Stomach (tissue), 8 donors: ENCODE measurements at regions not wholly inside any gene's neighbourhood (a gene's known extent, or its start where the extent isn't known, plus 50 kb on each side); places are given as distances from the start of the nearest gene placed in this dataset.

Source experiments
- DNase-seq, 2 donors: peaks; one replicate each; pipeline versions ENCODE4 v3.0.0 to v3.0.0-alpha.2; 2013 to 2019
- H3K27ac ChIP-seq, 5 donors: fragments of 200-600 bp in 4 of 5; sonication (generic) in 4 of 5; one replicate each; pipeline ENCODE4 v1.5.1; 2013 to 2019; ENCODE audit warnings: mild to moderate bottlenecking in 1 of 5, moderate library complexity in 1 of 5
- H3K27me3 ChIP-seq, 3 donors: fragments of 200-600 bp; sonication (generic); one replicate each; pipeline ENCODE4 v1.5.1; 2017 to 2019; ENCODE audit warnings: mixed run types in 1 of 3
- H3K36me3 ChIP-seq, 4 donors: fragments of 200-600 bp; sonication (generic); 1 replicate in 3 of 4; 2 replicates in 1 of 4; pipeline ENCODE4 v1.5.1; 2016 to 2019
- H3K4me1 ChIP-seq, 4 donors: fragments of 200-600 bp; sonication (generic); one replicate each; pipeline ENCODE4 v1.5.1; 2016 to 2019
- H3K4me3 ChIP-seq, 4 donors: fragments of 200-600 bp; sonication (generic) in 3 of 4; one replicate each; pipeline ENCODE4 v1.5.1; 2016 to 2019; ENCODE audit warnings: mild to moderate bottlenecking in 1 of 4
- H3K9me3 ChIP-seq, 4 donors: fragments of 200-600 bp; sonication (generic); one replicate each; pipeline ENCODE4 v1.5.1; 2016 to 2019
- CTCF ChIP-seq, 7 experiments: fragments of 450-650 bp in 4 of 7; fragments of 200-600 bp in 3 of 7; sonication (generic) in 3 of 7; IDR thresholded peaks; one replicate each; pipeline ENCODE4 v1.5.1; 2016 to 2019; ENCODE audit warnings: antibody characterized with exemption in 7 of 7, control low read depth in 2 of 7, mild to moderate bottlenecking in 1 of 7
- EP300 ChIP-seq: sonication (generic); formaldehyde crosslinking; IDR thresholded peaks from one replicate; pipeline ENCODE4 v1.6.1; 2017; ENCODE audit warnings: antibody characterized with exemption
- POLR2A ChIP-seq, 4 donors: fragments of 450-650 bp; IDR thresholded peaks; one replicate each; pipeline ENCODE4 v1.6.1; 2016; ENCODE audit warnings: antibody characterized with exemption in 4 of 4, control low read depth in 2 of 4, mild to moderate bottlenecking in 1 of 4, moderate library complexity in 1 of 4
- POLR2AphosphoS5 ChIP-seq, 3 donors: sonication (generic); formaldehyde crosslinking; IDR thresholded peaks; one replicate each; pipeline ENCODE4 v1.6.1; 2016; ENCODE audit warnings: antibody characterized with exemption in 3 of 3
- WGBS, 5 donors: extraction: QIAGEN DNeasy Blood & Tissue Kit in 3 of 5; methylation state at CpG; one replicate each; pipeline versions ENCODE4 v1.1.5 to v1.1.7; 2013 to 2018; 5-methylcytosine and 5-hydroxymethylcytosine counted together
- intact Hi-C: fragments of 100-400 bp; cut with DNase I; formaldehyde crosslinking; loops from one replicate; pipeline ENCODE4 v1.15.1; 2023; ENCODE audit warnings: low total_unique reads
- donor health status: healthy with polysubstance abuse.
- donor health status: Bipolar disorder and iron deficiency.
- donor health status: healthy.

DNA sequence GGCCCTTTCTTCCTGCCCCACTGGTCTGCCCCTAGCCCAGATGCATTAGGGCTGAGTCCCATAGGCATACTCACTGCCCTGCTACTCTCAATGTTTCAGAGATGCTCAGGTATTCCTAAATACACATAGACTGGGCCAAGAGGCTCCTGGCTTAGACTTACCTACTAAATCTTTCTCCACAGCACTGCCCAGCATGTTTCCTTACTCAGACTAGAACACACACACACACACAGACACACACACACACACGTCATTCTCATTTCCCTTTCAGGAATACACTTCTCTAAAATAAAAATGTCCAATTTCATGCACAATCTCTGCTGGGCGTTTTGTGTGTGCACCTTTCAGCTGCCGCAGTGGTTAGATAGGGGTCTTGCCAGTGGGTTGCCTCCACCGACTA, 175.7 kb downstream of the FAM43A start:
- Histone ChIP-seq H3K9me3 (no peaks in the 10 kb centered on the region), H3K27me3 (no peaks in the 10 kb centered on the region), H3K4me3 (no peak overlapping the region), H3K4me1 (peaks cover 0 to 13% (median 6%) of the 10 kb centered on the region in 4 donors), H3K36me3 (no peaks in the 10 kb centered on the region), H3K27ac (no peak overlapping the region)
- 82 to 93% (median 90%) methylated on average over 4 of the region's 4 CpGs for WGBS, 5 donors
- TF ChIP-seq POLR2A (IDR thresholded peaks at IDR 0.05) (no peak), EP300 (no peak), CTCF (IDR thresholded peaks at IDR 0.05) (no peak), POLR2AphosphoS5 (IDR thresholded peaks at IDR 0.05) (no peak)
- DNase-seq = no peak
- intact Hi-C loops = no loop called here

- H3K27ac ChIP-seq = peak overlapping the region in 1 of 5 donors; percentile 3
- H3K4me1 ChIP-seq = peaks cover 6 to 31% (median 16%) of the 10 kb centered on the region in 4 donors
- TF ChIP-seq CTCF (IDR thresholded peaks at IDR 0.05) (no peak), POLR2AphosphoS5 (IDR thresholded peaks at IDR 0.05) (no peak), EP300 (no peak), POLR2A (IDR thresholded peaks at IDR 0.05) (no peak)
- no peaks in the 10 kb centered on the region for H3K27me3 ChIP-seq
- intact Hi-C loops = no loop called here
- H3K36me3 ChIP-seq = no peaks in the 10 kb centered on the region
- no peak for DNase-seq
- no peak overlapping the region for H3K4me3 ChIP-seq
- WGBS, 5 donors = 46 to 63% (median 59%) methylated on average over 3 of the region's 3 CpGs
- H3K9me3 ChIP-seq = no peaks in the 10 kb centered on the region
Measured at GRCh38 chr3:194865061-194865460, 179.4 kb downstream of the FAM43A start.

DNA sequence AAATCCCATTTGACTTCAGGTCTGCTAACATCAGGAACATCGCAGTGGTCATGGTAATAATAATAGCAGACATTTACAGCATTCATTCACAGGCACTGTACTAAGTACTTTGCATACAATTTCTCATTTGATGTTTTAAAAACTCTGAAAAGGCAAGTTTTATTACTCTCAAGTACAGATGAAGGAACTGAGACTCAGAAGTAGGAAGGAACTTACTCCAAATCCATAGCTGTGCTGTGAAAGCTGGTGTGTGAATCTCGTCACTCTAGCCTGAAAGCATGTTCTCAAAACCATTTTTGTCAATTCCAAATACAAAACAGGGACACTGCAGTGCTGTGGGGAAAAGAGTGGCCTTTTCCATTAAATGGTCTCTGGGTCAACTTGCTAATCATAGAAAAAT, 179.9 kb downstream of the FAM43A start:
- DNase-seq = no peak

DNA sequence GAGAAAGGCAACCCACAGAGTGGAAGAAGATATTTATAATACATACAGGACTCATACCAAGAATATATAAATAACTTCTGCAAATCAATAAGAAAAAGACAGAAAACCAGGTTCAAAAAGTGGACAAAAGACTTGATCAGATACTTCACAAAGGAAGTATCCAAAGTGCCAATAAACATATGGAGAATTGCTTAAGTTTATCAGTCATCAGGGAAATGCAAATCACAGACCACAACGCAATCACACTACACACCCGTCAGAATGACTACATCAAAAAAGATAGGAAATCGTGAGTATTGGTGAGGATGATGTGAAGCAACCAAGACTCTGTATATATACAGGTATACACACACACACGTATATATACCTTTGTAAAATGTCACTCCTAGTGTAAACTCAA, 180.6 kb downstream of the FAM43A start:
- Histone ChIP-seq H3K9me3 (no peaks in the 10 kb centered on the region), H3K27me3 (no peaks in the 10 kb centered on the region), H3K4me3 (no peak overlapping the region), H3K4me1 (peaks cover 10 to 31% (median 15%) of the 10 kb centered on the region in 4 donors), H3K27ac (no peak overlapping the region), H3K36me3 (no peaks in the 10 kb centered on the region)
- intact Hi-C loops = no loop called here
- TF ChIP-seq POLR2AphosphoS5 (IDR thresholded peaks at IDR 0.05) (no peak), CTCF (IDR thresholded peaks at IDR 0.05) (no peak), POLR2A (IDR thresholded peaks at IDR 0.05) (no peak), EP300 (no peak)
- 67 to 79% (median 74%) methylated on average over 4 of the region's 4 CpGs for WGBS, 5 donors
- DNase-seq = no peak

More for the DNA sequence above, 179.9 kb downstream of the FAM43A start:
- Histone ChIP-seq H3K36me3 (no peaks in the 10 kb centered on the region), H3K4me1 (peaks cover 6 to 31% (median 13%) of the 10 kb centered on the region in 4 donors), H3K27me3 (no peaks in the 10 kb centered on the region), H3K9me3 (no peaks in the 10 kb centered on the region), H3K27ac (peak overlapping the region in 1 of 5 donors; percentile 3), H3K4me3 (no peak overlapping the region)
- no peak for TF ChIP-seq CTCF (IDR thresholded peaks at IDR 0.05)
- TF ChIP-seq POLR2A (IDR thresholded peaks at IDR 0.05) = no peak
- TF ChIP-seq POLR2AphosphoS5 (IDR thresholded peaks at IDR 0.05) = no peak
- TF ChIP-seq EP300 = no peak
- WGBS, 5 donors = 82 to 95% (median 86%) methylated on average over 2 of the region's 2 CpGs
- intact Hi-C loops = no loop called here
